ENCODE measurements at regions not wholly inside any gene's neighbourhood (a gene's known extent, or its start where the extent isn't known, plus 50 kb on each side); places are given as distances from the start of the nearest gene placed in this dataset.
"Not testable (repeated sequence)": the region's sequence is repeated elsewhere in the genome, so short reads cannot be mapped to it uniquely, and the experiment has no call there.

GRCh38 chr18:64699081-64699480 lies 550.2 kb upstream of the LINC00305 start:
- H3K36me3 Mint-ChIP-seq, result peaks cover 2% of the 10 kb centered on the region
- H3K4me3 Mint-ChIP-seq, result no peak overlapping the region
- H3K27ac Mint-ChIP-seq, result no peak overlapping the region
- no peaks in the 10 kb centered on the region for H3K27me3 Mint-ChIP-seq
- H3K9me3 Mint-ChIP-seq, result peaks cover 2 to 4% (median 3%) of the 10 kb centered on the region in 3 donors
- peaks cover 3 to 7% (median 4%) of the 10 kb centered on the region in 3 donors for H3K4me1 Mint-ChIP-seq

- Mint-ChIP-seq H3K27me3 (no peaks in the 10 kb centered on the region), H3K36me3 (peaks cover 2% of the 10 kb centered on the region), H3K4me1 (peaks cover 3 to 7% (median 5%) of the 10 kb centered on the region in 3 donors), H3K9me3 (peaks cover 2 to 4% (median 3%) of the 10 kb centered on the region in 3 donors), H3K27ac (peak overlapping the region in 1 of 3 donors; percentile 54), H3K4me3 (peak overlapping the region in 1 of 4 donors; percentile 72)
Measured at GRCh38 chr18:64695851-64696553, 547.1 kb upstream of the LINC00305 start.

GRCh38 chr18:64693766-64694165 lies 544.9 kb upstream of the LINC00305 start:
- H3K36me3 Mint-ChIP-seq, result peaks cover 2% of the 10 kb centered on the region
- H3K4me3 Mint-ChIP-seq, result no peak overlapping the region
- no peak overlapping the region for H3K27ac Mint-ChIP-seq
- H3K27me3 Mint-ChIP-seq, result no peaks in the 10 kb centered on the region
- H3K9me3 Mint-ChIP-seq, result peaks cover 3 to 4% (median 4%) of the 10 kb centered on the region in 3 donors
- peaks cover 3 to 7% (median 6%) of the 10 kb centered on the region in 3 donors for H3K4me1 Mint-ChIP-seq

GRCh38 chr18:64692826-64693225 lies 543.9 kb upstream of the LINC00305 start:
- no peak overlapping the region for H3K4me3 Mint-ChIP-seq
- no peaks in the 10 kb centered on the region for H3K27me3 Mint-ChIP-seq
- H3K9me3 Mint-ChIP-seq, result peaks cover 3 to 4% (median 4%) of the 10 kb centered on the region in 3 donors
- peaks cover 2% of the 10 kb centered on the region for H3K36me3 Mint-ChIP-seq
- H3K27ac Mint-ChIP-seq, result no peak overlapping the region
- peaks cover 3 to 7% (median 4%) of the 10 kb centered on the region in 3 donors for H3K4me1 Mint-ChIP-seq

- peaks cover 0 to 4% (median 2%) of the 10 kb centered on the region in 3 donors for H3K9me3 Mint-ChIP-seq
- peaks cover 11 to 16% (median 15%) of the 10 kb centered on the region in 3 donors for H3K4me1 Mint-ChIP-seq
- H3K27me3 Mint-ChIP-seq, result no peaks in the 10 kb centered on the region
- H3K36me3 Mint-ChIP-seq, result no peaks in the 10 kb centered on the region
- no peak overlapping the region for H3K27ac Mint-ChIP-seq
- no peak overlapping the region for H3K4me3 Mint-ChIP-seq
Measured at GRCh38 chr18:64679121-64679520, 530.2 kb upstream of the LINC00305 start.

GRCh38 chr18:64678048-64678447 lies 529.2 kb upstream of the LINC00305 start:
- H3K27ac Mint-ChIP-seq, result peak overlapping the region in 1 of 3 donors; percentile 36
- H3K36me3 Mint-ChIP-seq, result no peaks in the 10 kb centered on the region
- peaks cover 11 to 16% (median 15%) of the 10 kb centered on the region in 3 donors for H3K4me1 Mint-ChIP-seq
- H3K4me3 Mint-ChIP-seq, result peak overlapping the region in 2 of 4 donors; percentile 31 to 77
- peaks cover 0 to 4% (median 2%) of the 10 kb centered on the region in 3 donors for H3K9me3 Mint-ChIP-seq
- no peaks in the 10 kb centered on the region for H3K27me3 Mint-ChIP-seq

- Mint-ChIP-seq H3K4me3 (no peak overlapping the region), H3K27me3 (no peaks in the 10 kb centered on the region), H3K27ac (no peak overlapping the region), H3K9me3 (peaks cover 0 to 4% (median 2%) of the 10 kb centered on the region in 3 donors), H3K36me3 (no peaks in the 10 kb centered on the region), H3K4me1 (peaks cover 8 to 16% (median 15%) of the 10 kb centered on the region in 3 donors)
Measured at GRCh38 chr18:64674694-64675093, 525.8 kb upstream of the LINC00305 start.

- not testable (repeated sequence) for H3K4me3 Mint-ChIP-seq, H3K4me1 Mint-ChIP-seq, H3K27ac Mint-ChIP-seq, H3K9me3 Mint-ChIP-seq, H3K27me3 Mint-ChIP-seq, H3K36me3 Mint-ChIP-seq
Measured at GRCh38 chr18:64671293-64671692, 522.4 kb upstream of the LINC00305 start.

GRCh38 chr18:64668461-64668962 lies 519.6 kb upstream of the LINC00305 start:
- no peak overlapping the region for H3K27ac Mint-ChIP-seq
- H3K4me1 Mint-ChIP-seq, result no peaks in the 10 kb centered on the region
- peaks cover 0 to 2% (median 0%) of the 10 kb centered on the region in 3 donors for H3K9me3 Mint-ChIP-seq
- no peaks in the 10 kb centered on the region for H3K36me3 Mint-ChIP-seq
- no peak overlapping the region for H3K4me3 Mint-ChIP-seq
- H3K27me3 Mint-ChIP-seq, result no peaks in the 10 kb centered on the region

- peaks cover 0 to 7% (median 6%) of the 10 kb centered on the region in 3 donors for H3K4me1 Mint-ChIP-seq
- H3K9me3 Mint-ChIP-seq, result peaks cover 0 to 3% (median 0%) of the 10 kb centered on the region in 3 donors
- H3K4me3 Mint-ChIP-seq, result no peak overlapping the region
- H3K36me3 Mint-ChIP-seq, result no peaks in the 10 kb centered on the region
- no peak overlapping the region for H3K27ac Mint-ChIP-seq
- H3K27me3 Mint-ChIP-seq, result no peaks in the 10 kb centered on the region
Measured at GRCh38 chr18:64663086-64663485, 514.2 kb upstream of the LINC00305 start.

GRCh38 chr18:64659196-64659595 lies 510.3 kb upstream of the LINC00305 start:
- H3K27me3 Mint-ChIP-seq, result no peaks in the 10 kb centered on the region
- no peak overlapping the region for H3K27ac Mint-ChIP-seq
- H3K4me3 Mint-ChIP-seq, result peak overlapping the region in 2 of 4 donors; percentile 4 to 19
- peaks cover 0 to 7% (median 6%) of the 10 kb centered on the region in 3 donors for H3K4me1 Mint-ChIP-seq
- H3K9me3 Mint-ChIP-seq, result peaks cover 0 to 3% (median 0%) of the 10 kb centered on the region in 3 donors
- H3K36me3 Mint-ChIP-seq, result no peaks in the 10 kb centered on the region

GRCh38 chr18:64653068-64653467 lies 504.2 kb upstream of the LINC00305 start:
- H3K27ac Mint-ChIP-seq, result no peak overlapping the region
- no peak overlapping the region for H3K4me3 Mint-ChIP-seq
- H3K9me3 Mint-ChIP-seq, result peaks cover 0 to 3% (median 0%) of the 10 kb centered on the region in 3 donors

GRCh38 chr18:64650068-64650467 lies 501.2 kb upstream of the LINC00305 start:
- H3K27me3 Mint-ChIP-seq, result no peaks in the 10 kb centered on the region
- H3K4me3 Mint-ChIP-seq, result no peak overlapping the region
- no peaks in the 10 kb centered on the region for H3K4me1 Mint-ChIP-seq

More at GRCh38 chr18:64653068-64653467, 504.2 kb upstream of the LINC00305 start:
- Mint-ChIP-seq H3K36me3 (no peaks in the 10 kb centered on the region), H3K4me1 (no peaks in the 10 kb centered on the region), H3K27me3 (no peaks in the 10 kb centered on the region)

GRCh38 chr18:64645753-64646152 lies 496.9 kb upstream of the LINC00305 start:
- Mint-ChIP-seq H3K4me1 (no peaks in the 10 kb centered on the region), H3K27ac (no peak overlapping the region), H3K27me3 (no peaks in the 10 kb centered on the region), H3K4me3 (no peak overlapping the region), H3K9me3 (peaks cover 0 to 10% (median 0%) of the 10 kb centered on the region in 3 donors), H3K36me3 (no peaks in the 10 kb centered on the region)

More at GRCh38 chr18:64650068-64650467, 501.2 kb upstream of the LINC00305 start:
- H3K36me3 Mint-ChIP-seq, result no peaks in the 10 kb centered on the region
- peaks cover 0 to 8% (median 0%) of the 10 kb centered on the region in 3 donors for H3K9me3 Mint-ChIP-seq
- no peak overlapping the region for H3K27ac Mint-ChIP-seq

GRCh38 chr18:64639536-64639935 lies 490.6 kb upstream of the LINC00305 start:
- H3K27ac Mint-ChIP-seq, result no peak overlapping the region
- H3K4me3 Mint-ChIP-seq, result no peak overlapping the region
- H3K4me1 Mint-ChIP-seq, result no peaks in the 10 kb centered on the region
- H3K36me3 Mint-ChIP-seq, result no peaks in the 10 kb centered on the region
- H3K27me3 Mint-ChIP-seq, result no peaks in the 10 kb centered on the region
- H3K9me3 Mint-ChIP-seq, result peaks cover 0 to 2% (median 1%) of the 10 kb centered on the region in 3 donors
